COLO668 (cell line): ENCODE measurements at regions not wholly inside any gene's neighbourhood (a gene's known extent, or its start where the extent isn't known, plus 50 kb on each side); places are given as distances from the start of the nearest gene placed in this dataset.
A peak's percentile ranks its signal among the peaks of the same experiment; 100 is the strongest.

Experiments
- DNase-seq: peaks from one replicate; lab custom pipeline; 2025; ENCODE audit not compliant: unreplicated experiment; lab: John Stamatoyannopoulos, UW

DNA sequence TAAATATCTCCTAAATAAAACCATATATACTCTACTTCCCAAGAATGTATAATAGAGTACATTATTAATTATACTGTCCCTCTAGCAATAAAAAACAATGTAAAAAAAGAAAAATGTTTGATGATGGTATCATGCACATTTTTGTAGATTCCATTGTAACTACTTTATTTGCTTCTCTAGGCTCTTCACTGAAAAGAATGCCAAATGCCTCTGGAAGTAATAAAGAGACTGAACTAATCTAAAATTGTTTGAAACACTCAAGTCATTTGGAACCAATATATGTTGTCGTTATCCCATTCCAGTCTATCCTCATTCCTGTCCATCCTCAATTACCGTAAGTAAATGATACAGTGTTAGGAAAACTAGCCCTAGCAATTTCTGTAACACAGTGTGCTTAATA, 233.6 kb downstream of the C12orf50 start:
- no peak for DNase-seq

DNA sequence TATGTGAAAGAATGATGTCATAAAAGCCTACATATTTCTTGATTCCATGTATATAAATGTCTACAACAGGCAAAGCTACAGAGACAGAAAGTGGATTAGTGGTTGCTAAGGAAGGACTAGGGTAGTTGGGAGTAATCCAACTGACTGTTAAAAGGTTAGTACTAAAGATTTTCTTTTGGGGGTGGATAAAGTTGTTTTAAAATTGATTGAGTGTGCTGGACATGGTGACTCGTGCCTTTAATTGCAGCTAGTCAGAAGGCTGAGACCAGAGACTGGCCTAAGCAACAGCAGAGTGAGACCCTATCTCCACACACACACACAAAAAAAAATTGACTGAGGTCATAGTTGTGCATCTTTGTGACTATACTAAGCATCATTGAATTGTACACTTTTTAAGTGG, 234.3 kb downstream of the C12orf50 start:
- no peak for DNase-seq

GRCh38 chr12:87793131-87793530, 236.1 kb downstream of the C12orf50 start:
- no peak for DNase-seq

DNA sequence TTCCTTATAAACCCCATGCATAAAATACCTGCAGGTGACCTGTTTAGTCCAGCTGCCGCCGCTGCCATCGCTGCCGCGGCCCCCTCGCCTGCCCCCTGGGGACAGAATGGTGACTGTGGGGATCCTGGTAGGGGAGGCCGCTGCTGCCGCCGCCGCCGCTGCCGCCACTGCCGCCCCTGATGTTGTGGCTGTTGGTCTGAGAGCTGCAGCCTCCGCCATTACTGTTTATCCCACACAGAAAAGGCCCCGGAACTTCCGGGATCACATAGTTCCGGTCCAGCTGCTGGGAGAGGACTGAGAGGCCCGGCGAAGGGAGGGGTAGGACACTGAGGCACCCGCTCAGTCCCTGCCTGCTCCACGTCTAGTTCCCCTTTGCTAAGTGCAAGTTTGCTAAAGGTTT, 244.9 kb downstream of the C12orf50 start:
- no peak for DNase-seq

GRCh38 chr12:87783467-87783866, 245.7 kb downstream of the C12orf50 start:
- DNase-seq = no peak

- no peak for DNase-seq
Measured at GRCh38 chr12:87782838-87783237, 246.4 kb downstream of the C12orf50 start.

GRCh38 chr12:87779858-87780498, 249.2 kb downstream of the C12orf50 start:
- no peak for DNase-seq

- no peak for DNase-seq
Measured at GRCh38 chr12:87779016-87779415, 250.2 kb downstream of the C12orf50 start.

- no peak for DNase-seq
Measured at GRCh38 chr12:87778065-87778464, 251.1 kb downstream of the C12orf50 start.

GRCh38 chr12:87775784-87776183, 253.4 kb downstream of the C12orf50 start:
- DNase-seq = no peak

DNA sequence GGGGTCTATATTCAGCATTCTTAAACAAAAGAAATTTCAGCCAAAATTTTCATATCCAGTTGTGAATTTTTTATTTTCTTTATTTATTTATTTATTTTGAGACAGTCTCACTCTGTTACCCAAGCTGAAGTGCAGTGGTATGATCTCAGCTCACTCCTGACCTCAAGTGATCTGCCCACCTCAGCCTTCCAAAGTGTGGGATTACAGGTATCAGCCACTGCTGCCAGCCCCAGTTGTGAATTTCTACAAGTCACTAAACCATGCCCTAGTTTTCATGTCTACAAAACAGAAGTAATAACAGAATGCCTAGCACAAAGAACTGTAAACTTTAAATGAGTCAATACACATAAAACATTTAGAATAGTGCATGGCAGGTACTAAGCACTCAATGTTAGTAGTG, 254.2 kb downstream of the C12orf50 start:
- no peak for DNase-seq

GRCh38 chr12:87772401-87772800, 256.8 kb downstream of the C12orf50 start:
- DNase-seq = no peak

DNA sequence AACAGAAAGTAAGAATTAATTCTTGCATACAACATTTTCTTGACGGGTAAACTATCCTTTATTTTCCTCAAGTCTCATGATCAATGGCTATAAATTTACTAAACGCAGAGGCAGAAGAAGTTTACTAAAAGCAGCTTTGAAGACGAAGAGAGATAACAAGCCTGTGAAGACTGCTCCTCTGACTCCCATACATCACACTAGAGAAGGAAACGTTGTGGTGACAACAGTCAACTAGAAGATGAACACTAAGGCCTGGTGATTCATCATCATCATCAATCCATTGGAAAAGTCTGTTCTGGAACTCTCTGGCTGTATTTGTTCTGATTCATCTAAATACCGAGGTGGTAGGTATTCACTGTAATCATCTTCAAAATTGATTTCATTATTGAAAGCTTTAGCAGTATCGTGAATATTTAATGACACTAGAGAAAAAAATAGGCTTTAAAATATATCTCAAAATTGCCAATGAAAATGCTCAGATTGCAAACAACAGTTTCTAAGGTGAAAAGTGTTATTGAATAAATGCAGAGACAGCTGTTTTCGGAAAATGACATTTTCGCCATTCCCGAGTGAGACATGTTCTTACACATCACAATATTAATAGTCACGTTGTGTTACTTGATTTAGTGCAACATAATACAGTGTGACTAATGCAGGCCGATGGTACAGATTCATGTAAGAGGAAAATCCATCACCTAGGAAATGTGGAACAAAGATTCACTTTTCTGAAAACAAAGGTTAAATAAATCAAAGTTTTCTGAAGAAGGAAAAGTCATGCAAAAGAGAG, 260.5 kb downstream of the C12orf50 start:
- no peak for DNase-seq

DNA sequence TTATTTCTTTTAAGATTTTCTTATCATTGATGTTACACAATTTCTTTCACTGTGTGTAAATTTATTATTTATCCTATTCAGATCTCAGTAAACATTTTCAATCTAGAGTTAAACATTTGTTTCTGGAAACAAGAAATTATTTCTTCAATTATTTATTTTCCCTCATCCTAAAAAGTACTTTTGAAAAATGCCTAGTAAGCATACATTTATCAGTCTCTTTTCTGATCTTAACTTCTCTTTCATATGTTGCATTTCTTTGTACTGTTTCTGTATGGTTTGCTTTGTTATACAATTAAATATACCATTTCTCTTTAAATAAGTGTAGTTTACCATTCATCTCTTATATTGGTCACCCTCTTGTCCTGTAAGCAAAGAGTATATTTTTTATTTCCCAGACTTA, 263.2 kb downstream of the C12orf50 start:
- DNase-seq = no peak

DNA sequence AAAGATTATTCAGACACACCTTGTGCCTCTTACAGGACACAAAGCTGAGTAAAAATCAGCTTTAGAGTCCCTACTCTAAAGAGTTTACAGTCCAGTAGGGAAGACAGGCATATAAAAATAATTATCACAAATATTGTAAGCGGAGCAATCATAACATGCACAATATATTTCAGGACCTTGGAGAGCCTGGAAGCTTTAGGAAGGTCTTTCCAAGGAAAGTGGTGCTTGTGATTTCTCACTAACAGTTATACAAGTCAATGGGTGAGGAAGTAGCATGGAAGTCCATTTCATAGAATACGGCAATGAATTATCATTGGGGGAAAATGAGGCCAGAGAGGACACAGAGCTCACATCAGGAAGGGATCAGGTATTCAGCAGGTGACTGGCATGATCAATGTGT, 268.3 kb downstream of the C12orf50 start:
- no peak for DNase-seq

DNA sequence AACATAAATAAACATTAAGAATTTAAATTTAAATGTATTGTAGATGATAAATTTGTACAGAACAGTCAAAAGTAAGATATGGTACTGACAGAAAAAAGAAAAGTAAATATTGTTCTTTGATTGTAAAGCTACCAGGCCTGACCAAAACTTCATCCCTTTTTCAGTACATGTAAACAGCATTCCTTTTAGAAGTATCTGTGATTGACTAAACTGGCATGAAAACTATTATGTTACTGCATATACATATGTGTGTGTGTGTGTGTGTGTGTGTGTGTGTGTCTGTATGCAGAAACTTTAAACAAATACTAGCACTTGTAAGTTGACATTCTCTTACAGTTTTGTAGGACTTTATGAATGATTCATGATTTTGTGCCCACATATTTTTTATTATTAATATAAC, 270.9 kb downstream of the C12orf50 start:
- DNase-seq = no peak

DNA sequence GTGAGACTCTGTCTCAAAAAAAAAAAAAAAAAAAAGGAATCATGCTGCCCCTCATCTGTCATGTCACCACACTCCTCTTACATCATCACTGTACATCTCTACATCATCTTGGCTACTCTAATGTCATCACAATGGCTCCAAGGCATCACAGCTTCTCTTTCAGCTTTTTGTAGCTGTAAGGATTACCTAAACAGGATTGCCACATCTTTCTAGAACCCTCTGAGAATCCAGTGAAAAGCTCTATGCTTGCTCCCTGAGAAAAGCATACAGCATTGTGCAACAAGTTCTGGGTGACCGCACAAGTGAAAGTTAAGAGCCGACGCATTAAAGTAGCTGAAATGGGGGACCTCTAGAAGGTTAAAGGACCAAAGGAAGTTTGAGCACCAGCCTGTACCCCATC, 272.5 kb downstream of the C12orf50 start:
- DNase-seq = no peak

DNA sequence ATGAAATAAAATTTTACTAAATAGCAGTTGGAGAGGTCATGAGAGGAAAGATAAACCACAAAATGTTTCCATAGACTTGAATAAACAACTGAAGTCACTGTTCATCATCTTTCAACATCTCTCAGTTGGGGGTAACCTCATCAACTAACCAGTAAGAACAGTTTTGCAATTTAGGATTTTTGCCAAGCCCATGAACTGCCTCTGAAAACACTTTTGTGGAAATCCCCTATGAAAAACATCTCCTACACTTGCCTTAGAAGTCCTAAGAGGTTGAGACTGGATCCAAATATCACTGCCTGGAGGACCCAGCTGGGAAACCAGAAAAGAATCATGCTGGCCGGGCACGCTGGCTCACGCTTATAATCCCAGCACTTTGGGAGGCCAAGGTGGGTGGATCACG, 273.1 kb downstream of the C12orf50 start:
- no peak for DNase-seq

DNA sequence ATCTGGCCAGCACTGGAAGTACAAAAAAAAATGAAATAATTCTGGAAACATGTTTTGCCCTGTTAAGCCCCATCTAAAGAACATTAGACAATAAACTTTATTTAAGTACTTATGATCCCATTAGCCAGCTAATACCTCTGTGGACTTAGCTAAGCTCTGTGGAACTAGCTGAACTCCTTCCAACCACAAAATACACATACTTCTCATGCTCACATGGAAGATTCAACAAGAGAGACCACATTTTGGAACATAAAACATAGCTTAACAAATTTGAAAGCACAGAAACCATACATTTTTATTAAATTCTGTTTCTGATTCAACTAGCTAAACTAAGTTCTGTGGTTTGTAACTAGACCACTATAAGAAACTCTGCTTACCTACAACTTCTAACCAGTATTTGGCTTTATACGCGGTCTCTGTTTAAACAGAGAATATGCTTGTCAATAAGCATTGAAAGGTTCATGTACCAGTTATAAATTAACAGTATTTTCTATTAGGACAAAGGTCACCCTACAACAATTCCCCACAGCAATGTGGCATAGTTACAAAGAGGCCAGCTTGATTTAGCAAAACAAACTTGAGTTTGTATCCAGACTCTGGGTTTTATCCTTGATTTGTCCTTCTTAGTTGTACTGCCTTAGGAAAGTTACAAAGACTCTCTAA, 300.1 kb downstream of the C12orf50 start:
- no peak for DNase-seq

GRCh38 chr12:87720967-87721366, 308.2 kb downstream of the C12orf50 start:
- DNase-seq = no peak

- peak; percentile 14 for DNase-seq
Measured at GRCh38 chr12:87704374-87704773, 324.8 kb downstream of the C12orf50 start.

DNA sequence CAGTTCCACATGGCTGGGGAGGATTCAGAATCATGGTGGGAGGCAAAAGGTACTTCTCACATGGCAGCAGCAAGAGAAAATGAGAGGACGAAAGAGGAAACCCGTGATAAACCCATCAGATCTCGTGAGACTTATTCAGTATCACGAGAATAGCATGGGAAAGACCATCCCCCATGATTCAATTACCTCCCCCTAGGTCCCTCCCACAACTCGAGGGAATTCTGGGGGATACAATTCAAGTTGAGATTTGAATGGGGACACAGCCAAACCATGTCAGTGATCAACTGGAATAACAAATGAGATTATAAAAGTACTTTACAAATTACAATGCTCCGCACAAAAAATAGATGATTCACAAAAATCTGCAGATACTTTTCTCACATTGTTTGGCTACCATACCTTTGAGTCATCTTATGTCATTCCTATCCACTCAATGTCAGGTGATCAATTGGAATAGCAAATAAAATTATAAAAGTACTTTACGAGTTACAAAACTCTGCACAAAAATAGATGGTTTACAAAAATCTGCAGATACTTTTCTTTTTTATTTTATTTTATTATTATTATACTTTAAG, 338.9 kb downstream of the C12orf50 start:
- DNase-seq = no peak
